Fibroblast of peridontal ligament (primary cell): ENCODE measurements at regions not wholly inside any gene's neighbourhood (a gene's known extent, or its start where the extent isn't known, plus 50 kb on each side); places are given as distances from the start of the nearest gene placed in this dataset.
A peak's percentile ranks its signal among the peaks of the same experiment; 100 is the strongest.

Experiments
- DNase-seq: peaks from one replicate; pipeline ENCODE4 v3.0.0-alpha.2; 2010; ENCODE audit errors: extremely low read depth

DNA sequence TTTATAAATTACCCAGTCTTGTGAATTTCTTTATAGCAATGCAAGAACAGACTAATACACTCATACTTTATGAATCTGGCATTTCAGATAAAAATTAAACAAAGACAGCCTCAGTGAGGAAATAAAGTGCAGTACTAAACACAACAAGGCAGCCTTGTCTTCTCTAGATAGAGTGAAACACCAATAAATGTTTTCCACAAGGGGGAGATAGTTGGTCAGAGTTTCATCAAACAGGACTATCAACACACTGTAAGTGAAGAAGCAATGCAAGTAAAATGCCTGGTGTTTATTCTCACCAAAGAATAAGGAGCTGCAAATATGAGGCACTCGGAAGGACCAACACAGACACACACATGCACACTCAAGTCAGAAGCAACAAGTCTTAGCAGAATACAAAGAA, 62.8 kb downstream of the FAM9B start:
- DNase-seq = peak; percentile 79

DNA sequence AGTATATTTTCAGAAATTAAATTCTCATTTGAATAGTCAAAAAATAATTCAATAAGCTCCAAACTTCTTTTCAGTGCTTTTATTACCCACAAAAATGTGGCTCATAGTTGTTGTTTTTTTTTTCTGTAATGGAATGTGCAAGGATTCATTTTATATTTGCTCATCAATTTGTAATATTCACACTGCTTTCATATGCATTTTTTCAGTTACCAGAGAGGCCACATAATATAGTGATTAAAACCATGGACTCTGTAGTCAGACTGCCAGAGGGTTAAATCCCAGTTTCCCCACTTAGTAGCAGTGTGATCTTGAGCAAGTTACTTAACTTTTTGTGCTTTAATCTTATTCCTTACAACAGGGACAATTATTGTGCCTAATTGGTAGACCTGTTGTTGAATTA, 64.5 kb downstream of the FAM9B start:
- peak; percentile 28 for DNase-seq

DNA sequence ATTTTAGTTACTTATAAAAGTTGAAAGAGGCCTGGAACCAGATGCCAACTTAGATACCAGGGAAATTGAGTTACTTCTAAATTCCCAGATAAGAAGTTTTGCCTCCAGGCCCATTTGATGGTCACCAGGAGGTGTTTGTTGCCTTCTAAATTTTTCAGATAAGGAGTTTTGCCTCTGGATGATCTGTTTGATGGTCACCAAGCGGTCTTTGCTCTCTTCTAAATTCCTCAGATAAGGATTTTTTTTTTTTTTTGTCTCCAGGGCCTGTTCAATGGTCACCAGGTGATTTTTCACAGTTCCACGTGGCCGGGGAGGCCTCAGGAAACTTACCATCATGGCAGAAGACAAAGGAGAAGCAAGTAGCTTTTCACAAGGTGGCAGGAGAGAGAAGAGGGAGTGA, 66.5 kb downstream of the FAM9B start:
- no peak for DNase-seq

DNA sequence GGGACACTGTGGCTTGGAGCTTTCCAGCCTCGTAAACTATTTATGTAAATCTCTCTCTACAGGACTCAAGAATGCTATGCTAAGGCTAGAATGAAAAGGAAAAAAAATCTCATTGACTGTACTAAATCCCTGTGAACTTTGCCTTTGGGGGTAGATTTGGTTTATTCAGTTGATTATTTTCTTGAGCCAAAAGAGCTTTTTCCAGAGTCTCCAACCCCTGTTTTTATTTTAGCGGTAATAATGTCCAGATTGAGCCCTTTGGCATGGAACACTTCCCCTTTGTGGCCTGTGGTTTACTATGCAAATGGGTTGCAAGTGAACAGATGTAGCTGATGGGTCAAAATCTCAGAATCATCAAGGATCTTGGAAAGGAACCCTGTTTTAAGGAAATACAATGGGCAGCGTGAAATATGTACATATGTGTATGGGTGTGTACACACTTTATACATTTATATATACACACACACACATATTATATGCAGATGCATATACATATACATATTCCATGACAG, 72.9 kb downstream of the FAM9B start:
- peak; percentile 88 for DNase-seq

DNA sequence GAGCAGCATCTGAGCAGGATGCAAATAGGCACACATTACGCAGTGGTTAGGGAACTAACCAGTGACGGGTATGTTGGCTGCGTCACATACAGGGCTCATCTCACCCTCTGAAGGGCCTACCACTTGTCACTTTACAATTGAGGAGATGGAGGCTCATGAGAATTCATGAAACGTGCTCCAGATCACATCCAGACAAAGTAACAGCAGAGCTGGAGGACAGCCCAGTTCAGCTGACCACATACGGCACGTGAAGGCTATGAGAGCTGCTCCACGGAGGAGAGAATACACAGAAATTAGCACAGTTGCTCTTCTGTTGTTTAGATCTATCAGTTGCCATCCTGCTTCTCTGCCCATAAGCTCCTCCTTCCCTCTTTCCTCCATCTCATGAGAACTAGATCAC, 78.4 kb downstream of the FAM9B start:
- peak; percentile 9 for DNase-seq

DNA sequence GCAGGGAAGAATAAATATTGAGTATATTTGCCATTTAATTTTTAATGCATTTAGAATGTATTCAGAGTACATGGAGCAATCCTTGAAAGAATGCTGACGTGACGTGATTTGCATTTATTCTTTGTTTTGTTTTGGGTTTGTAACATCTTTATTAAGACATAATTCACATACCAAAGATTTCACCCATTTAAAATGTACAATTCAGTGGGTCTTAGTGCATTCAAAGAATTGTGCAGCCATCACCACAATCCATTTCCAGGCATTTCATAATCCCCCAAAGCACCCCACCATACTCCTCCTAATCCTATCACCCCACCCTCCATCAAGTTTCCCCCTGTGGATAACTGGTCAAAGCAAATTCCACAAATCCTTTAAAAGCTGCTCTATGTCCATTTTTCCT, 87.4 kb downstream of the FAM9B start:
- peak; percentile 15 for DNase-seq

DNA sequence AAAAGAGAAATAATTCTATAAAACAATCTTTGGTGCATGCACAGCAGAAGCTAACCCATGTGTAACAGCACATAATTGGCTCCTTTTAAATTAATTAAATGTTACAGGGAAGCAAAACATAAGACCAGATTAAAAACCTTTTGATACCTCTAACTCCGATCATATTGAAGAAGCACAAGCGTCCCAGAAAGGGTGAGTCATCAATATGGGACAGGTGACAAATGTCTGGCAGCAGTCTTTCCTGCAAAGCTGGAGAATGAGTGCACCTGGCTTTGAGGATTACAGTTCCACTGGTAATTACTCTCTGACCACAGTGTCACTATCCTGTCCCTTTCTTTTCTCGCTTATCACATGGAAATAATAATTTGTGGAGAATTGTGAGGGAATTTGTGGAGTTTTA, 94.6 kb downstream of the FAM9B start:
- DNase-seq = no peak

DNA sequence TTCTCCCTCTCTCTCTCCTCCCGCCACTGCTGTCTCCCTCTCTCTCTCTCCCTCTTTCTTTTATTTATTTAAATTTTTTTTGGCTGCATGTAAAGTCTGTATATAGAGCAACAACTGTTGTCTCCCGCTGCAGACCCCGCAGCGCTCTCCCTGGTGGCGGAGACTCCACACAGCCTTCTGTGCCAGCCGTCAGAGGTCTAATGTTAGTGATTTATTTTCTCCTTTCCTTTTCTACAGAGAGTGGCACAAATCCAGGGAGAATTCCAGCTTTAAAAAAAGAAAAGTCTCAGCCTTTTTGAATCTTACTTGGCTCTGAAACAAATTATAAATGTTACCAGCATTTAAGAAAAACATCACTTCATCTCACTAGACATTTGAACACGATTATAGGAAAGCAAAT, 106.2 kb downstream of the FAM9B start:
- DNase-seq = no peak

DNA sequence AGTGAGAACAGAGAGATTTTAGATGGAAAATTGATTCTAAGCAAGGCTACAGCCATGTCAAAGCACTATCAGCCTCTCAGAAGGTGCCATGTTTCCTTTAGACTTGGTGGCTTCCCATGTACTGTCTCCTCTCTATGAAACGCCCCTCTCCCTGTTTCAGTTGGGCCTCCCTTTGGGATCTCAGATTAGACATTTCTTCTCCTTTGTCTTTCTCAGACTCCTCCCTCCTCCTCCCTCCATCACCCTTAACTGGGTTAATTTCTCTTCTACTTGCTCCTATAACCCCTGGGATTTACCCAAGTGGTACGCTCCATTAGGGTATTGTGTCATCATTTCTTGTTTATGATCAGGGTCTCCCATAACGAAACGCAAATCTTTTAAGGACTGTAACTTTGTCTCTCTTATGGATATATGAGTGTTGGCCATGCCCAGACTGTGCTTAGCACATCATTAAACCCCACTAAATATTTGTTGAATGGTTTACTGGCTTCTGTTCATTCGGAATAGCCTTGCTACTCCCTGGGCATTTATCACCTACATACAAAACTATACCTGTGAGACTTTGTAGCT, 106.8 kb downstream of the FAM9B start:
- no peak for DNase-seq

DNA sequence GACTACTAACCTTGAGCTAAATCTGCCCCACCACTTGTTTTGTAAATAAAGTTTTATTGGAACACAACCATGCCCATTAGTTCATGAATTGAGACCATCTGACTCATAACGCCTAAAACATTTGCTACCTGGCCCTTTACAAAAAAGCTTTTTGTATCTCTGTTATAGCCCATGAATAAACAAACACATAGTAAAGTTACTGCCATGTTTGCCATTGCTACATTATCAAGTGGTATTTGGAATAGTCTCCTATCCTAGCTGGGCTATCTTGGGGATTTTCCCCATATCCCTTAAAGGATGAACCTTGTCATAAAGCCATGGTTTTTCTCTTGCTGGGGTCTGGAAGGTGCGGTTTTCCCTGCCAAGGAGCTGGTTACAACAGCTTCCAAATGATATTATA, 112.3 kb downstream of the FAM9B start:
- no peak for DNase-seq

DNA sequence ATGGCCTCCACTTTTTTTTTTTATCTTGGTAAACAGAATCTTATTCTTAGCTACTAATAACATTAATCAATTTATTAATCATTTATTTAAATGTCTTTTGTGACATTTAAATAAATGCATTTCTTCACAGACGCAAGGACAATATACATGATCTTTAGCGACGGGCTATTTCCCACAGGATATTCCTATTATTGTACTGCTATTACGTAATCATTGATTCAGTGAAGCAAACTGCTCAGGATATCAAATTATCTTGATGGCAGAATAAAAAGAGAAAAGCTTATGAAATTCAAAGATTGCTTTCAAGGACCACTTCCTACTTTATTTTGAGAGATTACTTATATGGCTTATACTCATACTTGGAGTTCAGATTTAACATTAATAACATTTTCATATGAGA, 114.1 kb downstream of the FAM9B start:
- no peak for DNase-seq

DNA sequence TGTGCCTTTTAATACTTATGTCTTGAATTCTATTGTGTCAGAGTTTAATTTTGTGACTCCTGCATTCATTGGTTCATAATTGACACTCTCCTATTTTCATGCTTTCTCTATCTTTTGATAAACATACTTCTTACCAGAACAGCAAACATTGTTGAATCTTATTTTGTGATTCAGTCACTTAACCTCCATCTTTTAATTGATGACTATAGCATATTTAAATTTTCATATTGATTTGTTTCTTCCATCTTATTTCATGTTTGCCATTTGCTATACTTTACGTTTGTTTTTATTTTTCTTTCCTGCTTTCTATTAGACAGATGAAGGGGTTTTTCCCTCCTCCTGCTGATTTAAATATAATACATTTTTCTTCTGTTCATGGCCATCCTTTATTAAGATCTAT, 115.5 kb upstream of the FAM9A start:
- no peak for DNase-seq

DNA sequence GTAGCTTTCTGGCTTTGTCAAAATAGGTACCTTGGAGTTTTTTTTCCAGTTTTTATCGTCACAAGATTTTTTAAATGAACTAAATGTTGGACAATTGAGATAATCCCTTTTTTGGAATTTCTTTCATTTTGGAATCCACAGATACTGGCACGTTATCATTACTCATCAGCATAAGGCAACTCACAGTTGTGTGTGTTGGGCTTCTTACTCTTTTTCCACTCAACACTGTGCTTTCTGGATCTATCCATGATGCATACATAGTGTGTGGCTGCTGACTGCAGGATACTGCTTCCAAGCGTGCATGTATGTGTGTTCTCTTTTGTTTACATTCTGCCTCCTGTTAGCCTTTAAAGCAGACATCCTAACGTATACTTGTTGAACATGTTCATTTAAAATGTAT, 113.5 kb upstream of the FAM9A start:
- DNase-seq = no peak

DNA sequence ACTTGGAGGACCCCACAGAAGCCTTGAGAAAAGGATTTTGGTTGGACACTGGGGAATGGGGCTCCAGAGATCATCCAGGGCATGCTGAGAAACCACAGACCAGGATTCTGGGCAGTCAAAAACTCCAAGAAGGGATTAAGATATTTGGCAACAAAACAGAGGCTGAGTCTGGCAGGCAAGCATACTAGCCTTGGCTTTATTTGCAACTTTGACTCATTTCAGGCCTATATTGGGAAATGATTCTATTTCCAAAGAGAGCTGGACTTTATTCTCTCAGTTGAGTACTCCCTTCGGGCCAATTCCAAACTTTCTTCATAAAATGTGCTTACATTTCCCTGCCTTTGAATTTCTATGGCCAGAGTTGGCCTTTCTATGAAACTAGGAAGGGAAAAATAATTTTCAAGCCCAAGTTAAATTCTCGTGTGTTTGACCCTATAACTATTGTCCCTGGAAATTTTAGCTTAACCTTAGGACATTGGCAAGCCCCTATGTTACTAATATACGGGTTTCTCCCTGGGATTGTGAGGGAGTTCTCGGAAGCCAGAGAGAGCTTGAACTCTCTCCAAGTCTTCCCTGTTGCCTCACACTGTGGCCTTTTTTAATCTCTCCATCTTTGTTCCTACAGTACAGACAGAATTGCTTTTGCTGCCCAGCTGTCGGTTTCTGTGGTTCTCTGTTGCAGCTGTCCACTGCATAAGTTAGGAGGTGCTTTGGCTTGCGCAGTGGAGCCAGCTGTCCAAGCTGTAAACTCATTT, 112.6 kb upstream of the FAM9A start:
- peak; percentile 89 for DNase-seq

DNA sequence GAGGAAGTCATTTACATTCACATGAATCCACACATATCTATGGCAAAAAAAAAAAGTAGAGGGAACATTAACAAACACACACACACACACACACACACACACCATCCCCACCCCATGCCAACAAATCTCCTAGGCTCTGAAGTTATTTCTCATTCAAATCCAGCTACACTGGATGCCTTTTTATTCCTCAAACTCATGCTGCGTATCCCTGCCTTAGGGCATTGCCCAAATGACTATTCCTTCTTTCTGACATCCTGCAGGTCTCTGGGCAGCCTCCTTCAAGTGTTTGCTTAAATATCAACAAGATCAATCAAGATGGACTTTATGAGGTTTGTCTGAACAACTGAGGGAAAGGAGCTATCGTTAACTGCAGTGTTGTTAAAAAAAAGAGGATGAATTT, 106.5 kb upstream of the FAM9A start:
- no peak for DNase-seq

DNA sequence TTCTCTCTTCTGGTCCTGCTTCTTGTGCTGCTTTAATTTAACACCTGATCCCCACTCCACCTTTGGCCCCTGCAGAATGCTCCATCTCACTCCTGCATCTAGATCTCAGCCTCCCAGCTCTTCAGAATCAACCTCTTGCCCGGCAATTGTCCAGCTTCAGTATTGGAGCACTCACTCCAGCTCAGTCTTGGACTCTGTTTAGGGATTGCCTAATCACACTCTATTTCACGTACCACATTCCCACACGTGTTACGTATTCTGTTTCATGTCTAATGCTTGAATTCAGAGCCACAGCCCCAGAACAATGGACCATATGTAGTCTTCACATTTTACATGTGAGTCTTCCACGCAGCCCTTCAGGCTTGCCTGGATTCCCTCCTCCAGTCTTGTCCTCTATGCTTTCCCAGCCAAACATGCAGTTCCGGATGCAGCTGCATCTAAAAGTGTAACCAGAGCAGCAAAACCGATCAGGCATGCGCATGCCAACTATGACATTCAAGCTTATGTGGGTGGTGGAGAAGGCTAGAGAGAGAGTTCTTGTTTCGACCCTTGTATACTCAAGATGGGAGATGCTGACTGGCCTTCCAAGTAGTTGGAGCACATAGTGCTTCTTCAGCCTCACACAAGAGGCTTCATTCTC, 105.2 kb upstream of the FAM9A start:
- no peak for DNase-seq

DNA sequence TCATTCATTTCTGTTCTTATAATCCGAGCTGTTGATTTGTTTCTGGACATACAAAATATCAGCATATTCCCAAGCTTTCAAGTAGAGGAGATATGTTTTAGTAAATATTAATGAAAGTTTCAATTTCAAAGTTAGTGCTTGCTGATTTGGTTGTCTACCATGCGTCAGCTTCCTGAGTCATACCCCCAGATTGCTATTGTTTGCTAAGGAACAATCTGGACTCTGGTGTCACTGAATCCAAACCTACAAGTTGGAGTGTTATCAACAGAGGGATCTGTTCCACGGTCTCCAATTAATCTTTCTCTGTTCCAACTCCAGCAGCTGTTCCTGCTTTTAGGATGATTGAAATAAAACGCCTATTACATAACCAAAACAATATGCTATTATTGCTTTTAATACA, 96.1 kb upstream of the FAM9A start:
- no peak for DNase-seq

DNA sequence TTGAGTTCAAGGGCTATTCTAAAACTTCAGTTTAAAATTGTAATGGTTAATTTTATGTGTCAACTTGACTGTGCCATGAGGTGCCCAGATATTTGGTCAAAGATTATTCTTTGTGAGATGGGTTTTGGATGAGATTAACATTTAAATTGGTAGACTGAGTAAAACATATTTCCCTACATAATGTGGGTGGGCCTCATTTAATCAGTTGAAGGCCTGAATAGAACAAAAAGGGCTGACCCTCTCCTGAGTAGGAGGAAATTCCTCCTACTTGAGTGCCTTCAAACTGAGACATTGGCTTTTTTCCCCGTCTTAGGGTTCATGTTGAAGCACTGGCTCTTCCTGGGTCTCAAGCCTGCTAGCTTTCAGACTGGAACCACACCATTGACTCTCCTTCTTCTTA, 89.6 kb upstream of the FAM9A start:
- DNase-seq = no peak

DNA sequence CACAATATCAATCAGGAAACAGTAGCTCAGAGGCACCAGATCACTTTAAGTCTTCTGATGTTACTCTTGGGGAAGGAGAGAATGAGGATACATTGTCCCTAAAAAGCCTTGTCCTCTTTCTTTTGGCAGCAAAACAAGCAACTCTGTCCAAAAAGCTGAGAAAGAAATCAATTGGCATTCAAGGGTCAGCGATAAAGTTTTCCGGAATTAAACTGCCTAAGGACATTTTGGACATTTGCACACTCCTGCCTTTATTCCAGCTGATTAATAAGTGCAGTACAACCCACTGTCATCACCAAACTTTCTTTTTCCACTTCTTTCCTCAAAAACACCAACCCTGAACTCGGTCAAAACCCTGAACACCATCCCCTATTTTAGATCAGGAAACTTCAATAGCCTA, 85.8 kb upstream of the FAM9A start:
- DNase-seq = no peak

DNA sequence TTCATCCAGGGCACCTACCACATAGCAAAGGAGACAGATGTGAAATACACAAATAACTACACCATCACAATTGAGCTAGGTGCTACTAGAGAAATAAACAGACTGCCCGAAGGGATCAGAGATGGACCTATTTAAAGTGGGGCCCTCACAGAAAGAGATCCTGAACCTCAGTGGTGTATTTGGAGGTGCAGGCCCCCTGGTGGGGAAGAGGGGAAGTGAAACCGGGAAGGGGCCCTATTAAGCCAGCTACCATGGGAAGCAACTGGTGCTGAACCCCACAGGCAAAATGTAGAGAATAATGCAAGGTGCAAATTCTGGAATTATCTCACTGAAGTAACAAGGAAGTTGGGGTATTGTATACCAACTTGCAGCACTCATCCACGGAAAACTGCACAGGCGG, 78.6 kb upstream of the FAM9A start:
- no peak for DNase-seq

DNA sequence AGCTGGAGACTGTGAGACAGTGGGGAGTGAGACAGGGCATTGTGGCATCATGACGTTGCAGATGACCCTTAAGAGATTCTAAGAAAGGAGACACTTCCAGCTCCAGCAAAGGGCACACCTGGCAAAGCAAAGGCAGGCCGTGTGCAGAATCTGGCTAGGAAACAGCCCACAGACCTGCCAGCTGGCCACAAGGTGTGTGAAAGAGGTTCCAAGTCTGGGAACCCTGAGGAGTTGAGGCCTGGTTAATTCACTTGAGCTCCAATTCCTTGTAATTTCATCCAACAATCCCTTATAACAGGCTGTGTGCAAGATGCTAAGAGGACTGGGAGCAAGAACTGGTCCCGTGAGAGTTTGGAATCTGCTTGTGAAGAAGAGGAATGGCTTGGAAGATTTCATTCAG, 72.8 kb upstream of the FAM9A start:
- DNase-seq = no peak

DNA sequence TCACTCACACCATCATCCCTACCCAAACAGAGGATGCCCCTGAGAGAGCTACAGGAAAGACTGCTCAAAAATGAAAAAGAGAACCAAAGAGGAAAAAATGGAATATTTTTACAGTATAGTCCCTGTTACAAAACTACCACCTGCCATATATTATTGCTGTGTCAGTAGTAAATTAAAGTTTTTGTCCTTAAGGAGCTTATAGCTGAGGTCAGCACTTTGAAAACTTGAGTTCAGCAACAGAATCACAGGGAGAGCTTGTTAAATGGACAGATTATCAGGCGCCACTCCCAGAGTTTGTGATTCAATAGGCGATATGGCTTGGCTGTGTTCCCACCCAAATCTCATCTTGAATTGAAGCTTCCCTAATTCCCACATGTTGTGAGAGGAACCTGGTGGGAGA, 71.9 kb upstream of the FAM9A start:
- DNase-seq = no peak

DNA sequence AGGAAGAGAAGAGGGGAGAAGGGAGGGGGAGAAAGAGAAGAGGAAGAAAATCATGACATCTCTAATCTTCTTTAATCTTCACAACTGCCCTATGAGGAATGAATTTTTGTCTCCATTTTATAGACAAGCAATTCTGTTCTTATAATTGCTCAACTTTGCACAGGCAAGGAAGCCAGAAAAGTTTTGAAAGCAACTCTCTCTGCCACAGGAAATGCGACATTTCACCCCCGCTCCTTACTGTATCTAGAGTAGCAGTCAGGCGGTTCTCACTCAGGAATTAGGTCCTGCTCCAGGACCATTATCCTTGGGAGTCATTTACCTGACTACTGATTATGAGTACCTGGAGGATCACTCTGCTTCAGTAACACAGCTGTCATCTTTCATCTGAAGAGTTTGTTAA, 69.2 kb upstream of the FAM9A start:
- DNase-seq = peak; percentile 2
